Stomach (tissue), 8 donors: ENCODE measurements at regions not wholly inside any gene's neighbourhood (a gene's known extent, or its start where the extent isn't known, plus 50 kb on each side); places are given as distances from the start of the nearest gene placed in this dataset.

Experiments
- DNase-seq, 2 donors: peaks; one replicate each; pipeline versions ENCODE4 v3.0.0 to v3.0.0-alpha.2; 2013 to 2019
- H3K27ac ChIP-seq, 5 donors: fragments of 200-600 bp in 4 of 5; sonication (generic) in 4 of 5; one replicate each; pipeline ENCODE4 v1.5.1; 2013 to 2019; ENCODE audit warnings: mild to moderate bottlenecking in 1 of 5, moderate library complexity in 1 of 5
- H3K27me3 ChIP-seq, 3 donors: fragments of 200-600 bp; sonication (generic); one replicate each; pipeline ENCODE4 v1.5.1; 2017 to 2019; ENCODE audit warnings: mixed run types in 1 of 3
- H3K36me3 ChIP-seq, 4 donors: fragments of 200-600 bp; sonication (generic); 1 replicate in 3 of 4; 2 replicates in 1 of 4; pipeline ENCODE4 v1.5.1; 2016 to 2019
- H3K4me1 ChIP-seq, 4 donors: fragments of 200-600 bp; sonication (generic); one replicate each; pipeline ENCODE4 v1.5.1; 2016 to 2019
- H3K4me3 ChIP-seq, 4 donors: fragments of 200-600 bp; sonication (generic) in 3 of 4; one replicate each; pipeline ENCODE4 v1.5.1; 2016 to 2019; ENCODE audit warnings: mild to moderate bottlenecking in 1 of 4
- H3K9me3 ChIP-seq, 4 donors: fragments of 200-600 bp; sonication (generic); one replicate each; pipeline ENCODE4 v1.5.1; 2016 to 2019
- EP300 ChIP-seq: sonication (generic); formaldehyde crosslinking; IDR thresholded peaks from one replicate; pipeline ENCODE4 v1.6.1; 2017; ENCODE audit warnings: antibody characterized with exemption
- POLR2A ChIP-seq, 4 donors: fragments of 450-650 bp; IDR thresholded peaks; one replicate each; pipeline ENCODE4 v1.6.1; 2016; ENCODE audit warnings: antibody characterized with exemption in 4 of 4, control low read depth in 2 of 4, mild to moderate bottlenecking in 1 of 4, moderate library complexity in 1 of 4
- POLR2AphosphoS5 ChIP-seq, 3 donors: sonication (generic); formaldehyde crosslinking; IDR thresholded peaks; one replicate each; pipeline ENCODE4 v1.6.1; 2016; ENCODE audit warnings: antibody characterized with exemption in 3 of 3
- WGBS, 5 donors: extraction: QIAGEN DNeasy Blood & Tissue Kit in 3 of 5; methylation state at CpG; one replicate each; pipeline versions ENCODE4 v1.1.5 to v1.1.7; 2013 to 2018; 5-methylcytosine and 5-hydroxymethylcytosine counted together
- intact Hi-C: fragments of 100-400 bp; cut with DNase I; formaldehyde crosslinking; loops from one replicate; pipeline ENCODE4 v1.15.1; 2023; ENCODE audit warnings: low total_unique reads
- TF ChIP-seq, protein P1 (sequence below), 7 experiments: fragments of 450-650 bp in 4 of 7; fragments of 200-600 bp in 3 of 7; sonication (generic) in 3 of 7; IDR thresholded peaks; one replicate each; pipeline ENCODE4 v1.5.1; 2016 to 2019; ENCODE audit warnings: antibody characterized with exemption in 7 of 7, control low read depth in 2 of 7, mild to moderate bottlenecking in 1 of 7
- donor health status: healthy with polysubstance abuse.
- donor health status: Bipolar disorder and iron deficiency.
- donor health status: healthy.

DNA sequence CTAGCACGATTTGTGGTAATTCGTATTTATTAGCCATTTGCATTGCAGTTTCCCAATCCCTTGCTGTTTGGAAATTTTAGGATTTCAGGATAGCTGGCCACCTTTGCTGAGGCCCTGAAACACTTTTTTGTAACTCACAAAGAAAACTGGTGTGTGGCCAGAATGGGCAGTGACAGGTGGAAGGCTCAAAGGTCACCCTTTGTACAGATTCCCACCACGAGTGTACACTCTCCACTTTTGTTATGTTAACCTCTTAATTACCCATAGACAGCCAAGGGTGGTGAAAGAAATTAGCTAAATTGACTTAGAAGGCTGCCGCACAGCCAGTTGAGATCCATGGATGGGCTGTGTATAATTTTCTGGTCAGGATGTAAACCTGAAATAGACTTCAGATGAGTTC lies 109.7 kb upstream of the ARX start:
- Histone ChIP-seq H3K36me3 (no peaks in the 10 kb centered on the region), H3K27ac (no peak overlapping the region), H3K4me1 (no peaks in the 10 kb centered on the region), H3K4me3 (no peak overlapping the region), H3K27me3 (peaks cover 0 to 8% (median 0%) of the 10 kb centered on the region in 3 donors), H3K9me3 (peaks cover 0 to 21% (median 9%) of the 10 kb centered on the region in 4 donors)
- no peak for DNase-seq
- 58 to 70% (median 65%) methylated on average over 4 of the region's 4 CpGs for WGBS, 5 donors
- intact Hi-C loops = no loop called here
- TF ChIP-seq, protein P1, sequence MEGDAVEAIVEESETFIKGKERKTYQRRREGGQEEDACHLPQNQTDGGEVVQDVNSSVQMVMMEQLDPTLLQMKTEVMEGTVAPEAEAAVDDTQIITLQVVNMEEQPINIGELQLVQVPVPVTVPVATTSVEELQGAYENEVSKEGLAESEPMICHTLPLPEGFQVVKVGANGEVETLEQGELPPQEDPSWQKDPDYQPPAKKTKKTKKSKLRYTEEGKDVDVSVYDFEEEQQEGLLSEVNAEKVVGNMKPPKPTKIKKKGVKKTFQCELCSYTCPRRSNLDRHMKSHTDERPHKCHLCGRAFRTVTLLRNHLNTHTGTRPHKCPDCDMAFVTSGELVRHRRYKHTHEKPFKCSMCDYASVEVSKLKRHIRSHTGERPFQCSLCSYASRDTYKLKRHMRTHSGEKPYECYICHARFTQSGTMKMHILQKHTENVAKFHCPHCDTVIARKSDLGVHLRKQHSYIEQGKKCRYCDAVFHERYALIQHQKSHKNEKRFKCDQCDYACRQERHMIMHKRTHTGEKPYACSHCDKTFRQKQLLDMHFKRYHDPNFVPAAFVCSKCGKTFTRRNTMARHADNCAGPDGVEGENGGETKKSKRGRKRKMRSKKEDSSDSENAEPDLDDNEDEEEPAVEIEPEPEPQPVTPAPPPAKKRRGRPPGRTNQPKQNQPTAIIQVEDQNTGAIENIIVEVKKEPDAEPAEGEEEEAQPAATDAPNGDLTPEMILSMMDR (IDR thresholded peaks at IDR 0.05) = no peak
- TF ChIP-seq POLR2AphosphoS5 (IDR thresholded peaks at IDR 0.05) = no peak
- no peak for TF ChIP-seq POLR2A (IDR thresholded peaks at IDR 0.05)
- no peak for TF ChIP-seq EP300

DNA sequence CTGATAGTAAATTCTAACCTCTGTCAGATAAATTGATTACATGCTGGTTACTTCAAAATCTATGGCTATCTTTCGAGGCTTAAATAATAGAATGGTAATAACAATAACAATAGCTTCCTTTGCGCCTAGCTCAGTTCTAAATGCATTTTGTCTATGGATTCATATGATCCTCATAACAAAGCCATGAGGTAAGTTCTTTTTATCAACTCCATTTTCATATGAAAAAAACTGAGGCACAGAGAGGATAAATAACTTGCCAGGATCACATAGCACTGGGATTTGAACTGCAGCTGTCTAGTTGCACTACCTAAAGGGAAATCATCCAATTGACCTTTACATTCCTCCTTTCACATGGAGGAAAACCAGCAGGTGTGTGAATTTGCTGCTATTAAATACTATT lies 108.6 kb upstream of the ARX start:
- H3K4me3 ChIP-seq = no peak overlapping the region
- no peaks in the 10 kb centered on the region for H3K36me3 ChIP-seq
- no peak overlapping the region for H3K27ac ChIP-seq
- peaks cover 0 to 21% (median 9%) of the 10 kb centered on the region in 4 donors for H3K9me3 ChIP-seq
- H3K27me3 ChIP-seq = peaks cover 0 to 8% (median 0%) of the 10 kb centered on the region in 3 donors
- no peak for TF ChIP-seq POLR2A (IDR thresholded peaks at IDR 0.05)
- TF ChIP-seq EP300 = no peak
- TF ChIP-seq, protein P1 (IDR thresholded peaks at IDR 0.05) = no peak
- TF ChIP-seq POLR2AphosphoS5 (IDR thresholded peaks at IDR 0.05) = no peak
- whole genome bisulfite sequencing, 5 donors = 82 to 100% (median 90%) methylated on average over 2 of the region's 2 CpGs
- DNase-seq = no peak
- intact Hi-C loops = no loop called here
- no peaks in the 10 kb centered on the region for H3K4me1 ChIP-seq

DNA sequence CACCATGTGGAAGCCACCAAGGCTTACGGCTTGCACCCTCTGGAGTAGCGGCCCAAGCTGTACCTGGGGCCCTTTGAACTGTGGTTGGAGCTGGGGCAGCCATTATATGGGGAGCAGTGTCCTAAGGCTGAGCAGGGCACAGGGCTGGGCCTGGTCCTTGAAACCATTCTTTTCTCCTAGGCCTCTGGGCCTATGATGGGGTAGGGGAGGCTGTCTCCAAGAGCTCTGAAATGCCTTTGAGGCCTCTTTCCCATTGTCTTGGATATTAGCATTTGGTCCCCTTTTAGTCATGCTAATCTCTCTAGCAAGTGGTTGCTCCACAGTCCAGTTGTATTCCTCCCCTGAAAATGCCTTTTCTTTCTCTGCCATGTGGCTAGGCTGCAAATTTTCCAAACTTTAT lies 96.4 kb upstream of the ARX start:
- intact Hi-C loops = no loop called here

DNA sequence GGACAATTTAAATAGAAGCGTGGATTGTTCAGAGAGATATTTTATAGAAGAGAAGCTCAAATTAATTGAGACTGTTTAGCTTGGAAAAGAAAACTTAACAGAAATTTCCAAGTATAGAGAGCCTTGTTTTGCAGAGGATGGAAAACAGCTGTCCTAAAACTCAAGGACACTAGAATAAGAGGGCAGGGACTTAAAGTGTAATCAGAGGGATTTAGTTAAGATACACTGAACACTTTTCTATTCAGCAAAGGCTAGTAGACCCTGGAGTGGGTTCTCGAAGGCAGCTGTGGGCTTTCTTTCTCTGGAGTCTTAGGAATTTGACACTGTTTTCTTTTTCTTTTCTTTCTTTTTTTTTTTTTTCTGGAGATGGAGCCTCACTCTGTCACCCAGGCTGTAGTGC lies 92.7 kb upstream of the ARX start:
- WGBS, 5 donors = 49 to 68% (median 52%) methylated on average over 2 of the region's 2 CpGs
- Histone ChIP-seq H3K4me3 (no peak overlapping the region), H3K4me1 (no peaks in the 10 kb centered on the region), H3K27ac (no peak overlapping the region), H3K36me3 (no peaks in the 10 kb centered on the region), H3K27me3 (no peaks in the 10 kb centered on the region), H3K9me3 (no peaks in the 10 kb centered on the region)
- DNase-seq = peak in 1 of 2 donors; percentile 28
- no peak for TF ChIP-seq POLR2A (IDR thresholded peaks at IDR 0.05)
- TF ChIP-seq POLR2AphosphoS5 (IDR thresholded peaks at IDR 0.05) = no peak
- TF ChIP-seq, protein P1 (IDR thresholded peaks at IDR 0.05) = no peak
- TF ChIP-seq EP300 = no peak
- intact Hi-C loops = no loop called here

More for the DNA sequence above, 96.4 kb upstream of the ARX start:
- Histone ChIP-seq H3K36me3 (no peaks in the 10 kb centered on the region), H3K4me1 (no peaks in the 10 kb centered on the region), H3K27me3 (no peaks in the 10 kb centered on the region), H3K27ac (no peak overlapping the region), H3K4me3 (no peak overlapping the region), H3K9me3 (no peaks in the 10 kb centered on the region)
- TF ChIP-seq POLR2A (IDR thresholded peaks at IDR 0.05) (no peak), EP300 (no peak), POLR2AphosphoS5 (IDR thresholded peaks at IDR 0.05) (no peak)
- TF ChIP-seq, protein P1 (IDR thresholded peaks at IDR 0.05) = no peak
- no peak for DNase-seq
- 78 to 96% (median 84%) methylated on average over 2 of the region's 2 CpGs; no CpG with 5 or more reads in 1 of the 5 donors for WGBS, 5 donors
